ENCODE measurements at regions not wholly inside any gene's neighbourhood (a gene's known extent, or its start where the extent isn't known, plus 50 kb on each side); places are given as distances from the start of the nearest gene placed in this dataset.

GRCh38 chr22:22068657-22069056 lies 86.1 kb upstream of the TOP3B start:
- H3K4me3 ChIP-seq (ENCODE audit: low read depth, low read length): no peak overlapping the region
- no peak overlapping the region for H2AK5ac ChIP-seq (ENCODE audit: low read length)
- no peak overlapping the region for H4K8ac ChIP-seq (ENCODE audit: low read depth, low read length)
- H3K9me3 ChIP-seq (ENCODE audit: insufficient read depth, low read depth, low read length): no peaks in the 10 kb centered on the region
- H4K12ac ChIP-seq (ENCODE audit: low read depth, low read length): no peak overlapping the region
- H3K27ac ChIP-seq (ENCODE audit: low read depth, low read length): no peak overlapping the region
- no peak overlapping the region for H3K4ac ChIP-seq (ENCODE audit: low read depth, low read length)
- no peak overlapping the region for H2BK5ac ChIP-seq (ENCODE audit: low read depth, low read length, poor library complexity)
- WGBS (ENCODE audit: extremely low coverage, insufficient coverage, insufficient read length): no CpG with 5 or more reads among the region's 2 CpGs
- no peaks in the 10 kb centered on the region for H3K36me3 ChIP-seq (ENCODE audit: control insufficient read depth in 1 of 2, insufficient read depth in 2 of 2, low read length in 2 of 2)
- no peak for DNase-seq
- no peak overlapping the region for H3K18ac ChIP-seq (ENCODE audit: low read length)
- no peaks in the 10 kb centered on the region for H3K79me1 ChIP-seq (ENCODE audit: low read length)
- H4K91ac ChIP-seq (ENCODE audit: low read depth, low read length): no peak overlapping the region
- H3K4me2 ChIP-seq (ENCODE audit: low read length): no peak overlapping the region
- no peak overlapping the region for H2BK120ac ChIP-seq (ENCODE audit: insufficient read depth, low read length, poor library complexity)
- no peak overlapping the region for H3K14ac ChIP-seq (ENCODE audit: low read length)
- no peak overlapping the region for H2BK12ac ChIP-seq (ENCODE audit: low read length)
- no peaks in the 10 kb centered on the region for H3K79me2 ChIP-seq (ENCODE audit: control insufficient read depth, insufficient read depth, low read length, poor library complexity)
- H3K27me3 ChIP-seq (ENCODE audit: insufficient read depth, low read length): peaks cover 2% of the 10 kb centered on the region
- H2AFZ ChIP-seq (ENCODE audit: insufficient read depth, low read length, poor library complexity): no peak overlapping the region
- peaks cover 0 to 5% of the 10 kb centered on the region in 2 experiments for H3K4me1 ChIP-seq (ENCODE audit: control insufficient read depth in 1 of 2, insufficient read depth in 2 of 2, low read length in 2 of 2)
- H3K9ac ChIP-seq (ENCODE audit: low read length): no peak overlapping the region
- no peak overlapping the region for H3K23ac ChIP-seq (ENCODE audit: low read length)

- no peak overlapping the region for H4K91ac ChIP-seq (ENCODE audit: low read depth, low read length)
- H3K4ac ChIP-seq (ENCODE audit: low read depth, low read length): no peak overlapping the region
- H3K36me3 ChIP-seq (ENCODE audit: control insufficient read depth in 1 of 2, insufficient read depth in 2 of 2, low read length in 2 of 2): no peaks in the 10 kb centered on the region
- no CpG with 5 or more reads among the region's 2 CpGs for WGBS (ENCODE audit: extremely low coverage, insufficient coverage, insufficient read length)
- no peak overlapping the region for H2AFZ ChIP-seq (ENCODE audit: insufficient read depth, low read length, poor library complexity)
- H2BK12ac ChIP-seq (ENCODE audit: low read length): no peak overlapping the region
- DNase-seq: no peak
- H3K9me3 ChIP-seq (ENCODE audit: insufficient read depth, low read depth, low read length): no peaks in the 10 kb centered on the region
- no peaks in the 10 kb centered on the region for H3K79me1 ChIP-seq (ENCODE audit: low read length)
- H3K4me2 ChIP-seq (ENCODE audit: low read length): no peak overlapping the region
- H4K8ac ChIP-seq (ENCODE audit: low read depth, low read length): no peak overlapping the region
- no peak overlapping the region for H2BK120ac ChIP-seq (ENCODE audit: insufficient read depth, low read length, poor library complexity)
- H3K27ac ChIP-seq (ENCODE audit: low read depth, low read length): no peak overlapping the region
- H2BK5ac ChIP-seq (ENCODE audit: low read depth, low read length, poor library complexity): no peak overlapping the region
- no peak overlapping the region for H3K9ac ChIP-seq (ENCODE audit: low read length)
- H3K79me2 ChIP-seq (ENCODE audit: control insufficient read depth, insufficient read depth, low read length, poor library complexity): no peaks in the 10 kb centered on the region
- no peak overlapping the region for H4K12ac ChIP-seq (ENCODE audit: low read depth, low read length)
- no peak overlapping the region for H3K14ac ChIP-seq (ENCODE audit: low read length)
- peaks cover 2% of the 10 kb centered on the region for H3K27me3 ChIP-seq (ENCODE audit: insufficient read depth, low read length)
- no peak overlapping the region for H3K23ac ChIP-seq (ENCODE audit: low read length)
- no peak overlapping the region for H3K4me3 ChIP-seq (ENCODE audit: low read depth, low read length)
- no peak overlapping the region for H3K18ac ChIP-seq (ENCODE audit: low read length)
- no peak overlapping the region for H2AK5ac ChIP-seq (ENCODE audit: low read length)
- H3K4me1 ChIP-seq (ENCODE audit: control insufficient read depth in 1 of 2, insufficient read depth in 2 of 2, low read length in 2 of 2): peaks cover 0 to 5% of the 10 kb centered on the region in 2 experiments
Observed at GRCh38 chr22:22068025-22068424, 85.4 kb upstream of the TOP3B start.

GRCh38 chr22:22067192-22067591 lies 84.6 kb upstream of the TOP3B start:
- Histone ChIP-seq H4K91ac (ENCODE audit: low read depth, low read length) (no peak overlapping the region), H3K4me3 (ENCODE audit: low read depth, low read length) (peak overlapping the region; percentile 3), H3K18ac (ENCODE audit: low read length) (no peak overlapping the region), H2BK5ac (ENCODE audit: low read depth, low read length, poor library complexity) (no peak overlapping the region), H3K9ac (ENCODE audit: low read length) (no peak overlapping the region), H2AK5ac (ENCODE audit: low read length) (no peak overlapping the region), H3K4ac (ENCODE audit: low read depth, low read length) (no peak overlapping the region), H3K4me2 (ENCODE audit: low read length) (no peak overlapping the region), H4K12ac (ENCODE audit: low read depth, low read length) (no peak overlapping the region), H3K27ac (ENCODE audit: low read depth, low read length) (no peak overlapping the region), H3K79me2 (ENCODE audit: control insufficient read depth, insufficient read depth, low read length, poor library complexity) (no peaks in the 10 kb centered on the region), H3K79me1 (ENCODE audit: low read length) (no peaks in the 10 kb centered on the region), H3K36me3 (ENCODE audit: control insufficient read depth in 1 of 2, insufficient read depth in 2 of 2, low read length in 2 of 2) (no peaks in the 10 kb centered on the region), H3K9me3 (ENCODE audit: insufficient read depth, low read depth, low read length) (no peaks in the 10 kb centered on the region), H3K4me1 (ENCODE audit: control insufficient read depth in 1 of 2, insufficient read depth in 2 of 2, low read length in 2 of 2) (peaks cover 0 to 5% of the 10 kb centered on the region in 2 experiments), H2BK12ac (ENCODE audit: low read length) (no peak overlapping the region), H3K23ac (ENCODE audit: low read length) (no peak overlapping the region), H2AFZ (ENCODE audit: insufficient read depth, low read length, poor library complexity) (no peak overlapping the region), H3K14ac (ENCODE audit: low read length) (no peak overlapping the region), H4K8ac (ENCODE audit: low read depth, low read length) (no peak overlapping the region), H3K27me3 (ENCODE audit: insufficient read depth, low read length) (peaks cover 2% of the 10 kb centered on the region), H2BK120ac (ENCODE audit: insufficient read depth, low read length, poor library complexity) (no peak overlapping the region)
- no CpG with 5 or more reads among the region's 3 CpGs for WGBS (ENCODE audit: extremely low coverage, insufficient coverage, insufficient read length)
- DNase-seq: no peak

GRCh38 chr22:22064580-22064979 lies 82.0 kb upstream of the TOP3B start:
- Histone ChIP-seq H3K27ac (ENCODE audit: low read depth, low read length) (no peak overlapping the region), H3K79me2 (ENCODE audit: control insufficient read depth, insufficient read depth, low read length, poor library complexity) (no peaks in the 10 kb centered on the region), H2BK12ac (ENCODE audit: low read length) (no peak overlapping the region), H2BK120ac (ENCODE audit: insufficient read depth, low read length, poor library complexity) (no peak overlapping the region), H3K18ac (ENCODE audit: low read length) (no peak overlapping the region), H3K9me3 (ENCODE audit: insufficient read depth, low read depth, low read length) (no peaks in the 10 kb centered on the region), H4K12ac (ENCODE audit: low read depth, low read length) (no peak overlapping the region), H3K79me1 (ENCODE audit: low read length) (no peaks in the 10 kb centered on the region), H3K14ac (ENCODE audit: low read length) (no peak overlapping the region), H4K91ac (ENCODE audit: low read depth, low read length) (no peak overlapping the region), H3K4me2 (ENCODE audit: low read length) (no peak overlapping the region), H3K4ac (ENCODE audit: low read depth, low read length) (no peak overlapping the region), H3K4me1 (ENCODE audit: control insufficient read depth in 1 of 2, insufficient read depth in 2 of 2, low read length in 2 of 2) (no peaks in the 10 kb centered on the region), H3K23ac (ENCODE audit: low read length) (no peak overlapping the region), H4K8ac (ENCODE audit: low read depth, low read length) (no peak overlapping the region), H3K4me3 (ENCODE audit: low read depth, low read length) (no peak overlapping the region), H3K36me3 (ENCODE audit: control insufficient read depth in 1 of 2, insufficient read depth in 2 of 2, low read length in 2 of 2) (no peaks in the 10 kb centered on the region), H2BK5ac (ENCODE audit: low read depth, low read length, poor library complexity) (no peak overlapping the region), H3K9ac (ENCODE audit: low read length) (no peak overlapping the region), H2AFZ (ENCODE audit: insufficient read depth, low read length, poor library complexity) (no peak overlapping the region), H3K27me3 (ENCODE audit: insufficient read depth, low read length) (peaks cover 2% of the 10 kb centered on the region), H2AK5ac (ENCODE audit: low read length) (no peak overlapping the region)
- no peak for DNase-seq

Measured in trophoblast cell (in vitro differentiated cells and primary cell).